Fibroblast of gingiva (primary cell): ENCODE measurements at regions not wholly inside any gene's neighbourhood (a gene's known extent, or its start where the extent isn't known, plus 50 kb on each side); places are given as distances from the start of the nearest gene placed in this dataset.
"Not testable (repeated sequence)": the region's sequence is repeated elsewhere in the genome, so short reads cannot be mapped to it uniquely, and the experiment has no call there.

Experiments
- DNase-seq: peaks from one replicate; pipeline ENCODE4 v3.0.0-alpha.2; 2011; ENCODE audit warnings: low read depth

DNA sequence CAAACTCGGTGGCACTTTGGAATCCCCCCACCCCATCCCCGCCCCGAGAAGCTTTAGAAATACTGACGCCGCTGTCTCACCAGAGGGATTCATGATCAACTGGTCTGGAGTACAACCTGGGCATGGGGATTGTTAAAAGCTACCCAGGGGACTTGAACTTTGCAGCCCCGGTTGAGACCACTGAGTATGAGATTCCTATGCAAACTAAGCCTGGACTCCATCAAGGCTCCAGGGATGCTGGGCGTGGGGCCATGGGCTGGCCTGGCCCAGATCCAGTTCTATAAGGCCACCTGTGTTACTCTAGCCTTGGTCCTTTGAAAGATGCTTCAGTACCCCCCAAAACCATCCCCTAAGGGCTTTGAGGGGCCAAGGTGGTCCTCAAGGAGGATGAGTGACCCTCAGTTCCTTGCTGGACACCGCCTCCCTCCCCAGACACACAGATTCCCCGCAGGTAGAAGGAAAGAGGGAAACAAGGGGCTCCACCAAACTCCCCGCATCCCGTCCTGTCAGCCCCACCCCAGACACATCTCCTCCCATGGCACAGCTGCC lies 68.5 kb downstream of the MRPL36 start:
- no peak for DNase-seq

DNA sequence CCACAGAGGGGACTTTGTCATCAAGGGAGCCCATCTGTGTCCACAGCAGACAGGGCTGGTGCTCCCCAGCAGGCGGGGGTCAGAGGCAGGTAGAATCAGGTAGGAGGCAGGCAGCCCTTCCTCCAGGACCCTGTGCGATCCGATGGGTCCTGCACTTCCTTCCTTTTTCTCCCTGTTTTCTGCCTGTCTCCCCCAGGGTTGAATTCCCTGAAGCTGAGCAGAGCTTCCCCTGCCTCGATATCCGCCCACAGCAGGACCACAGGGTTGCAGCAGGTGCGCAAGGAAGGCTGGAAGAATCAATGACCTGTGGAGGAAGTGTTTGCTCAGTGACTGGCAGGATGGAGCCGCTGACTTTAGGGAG lies 69.2 kb downstream of the MRPL36 start:
- no peak for DNase-seq

DNA sequence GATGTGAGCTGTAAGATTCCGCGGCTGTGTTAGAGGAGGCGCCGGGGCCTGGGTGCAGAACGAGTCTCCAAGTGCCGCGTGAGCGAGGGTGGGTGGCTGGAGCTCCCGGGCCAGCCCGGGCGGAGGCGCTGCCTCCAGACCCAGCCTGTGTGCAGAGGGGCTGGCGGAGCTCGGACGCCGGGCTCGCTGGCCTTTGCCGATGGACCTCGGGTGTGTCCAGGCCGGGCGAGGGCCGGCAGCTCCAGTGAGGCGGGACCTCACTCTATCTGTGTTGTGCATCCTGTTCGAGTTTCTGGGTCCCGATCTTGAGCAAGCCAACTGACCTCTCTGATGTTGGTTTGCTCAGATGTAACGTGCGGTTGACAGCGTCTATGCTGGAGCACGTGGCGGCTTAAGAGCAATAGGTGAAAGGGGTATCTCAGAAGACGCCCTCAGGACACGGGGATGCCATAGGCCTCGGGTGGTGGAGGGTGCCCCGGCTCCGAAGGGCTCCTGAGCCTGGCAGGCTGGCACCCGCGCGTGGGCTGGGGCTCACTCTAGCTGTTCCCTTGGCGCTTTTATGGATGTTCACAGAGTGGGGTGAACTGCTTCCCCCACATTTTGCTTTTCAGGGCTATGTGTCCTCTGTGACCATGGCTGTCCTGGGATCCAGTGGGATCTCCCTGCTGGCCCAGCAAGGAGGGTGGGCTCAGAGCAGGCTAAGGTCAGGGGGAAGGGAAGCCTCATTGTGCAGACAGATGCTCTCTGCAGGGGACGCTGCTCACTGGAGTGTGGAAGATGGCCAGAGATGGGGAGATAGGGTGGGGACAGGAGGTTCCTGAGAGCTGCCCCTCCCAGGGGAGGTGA lies 69.8 kb downstream of the MRPL36 start:
- no peak for DNase-seq

DNA sequence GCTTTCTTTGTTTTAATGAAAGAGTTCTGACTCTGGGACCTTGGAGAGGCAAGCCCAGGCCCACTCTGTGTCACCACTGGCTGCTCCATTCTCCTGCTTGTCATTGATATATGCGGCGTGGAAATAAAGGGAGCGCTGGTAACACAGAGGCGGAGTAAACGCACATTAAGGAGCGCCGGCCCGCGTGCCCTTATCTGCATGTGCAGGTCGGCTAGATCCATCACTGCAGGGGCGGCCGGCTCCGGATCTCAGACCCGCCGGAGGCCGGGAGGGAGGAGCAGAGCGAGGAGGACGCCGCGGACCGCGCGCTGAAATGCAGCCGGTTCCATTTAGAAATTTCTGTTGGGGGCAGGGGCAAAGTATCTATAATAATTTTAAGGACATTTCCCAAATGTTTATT lies 70.8 kb downstream of the MRPL36 start:
- DNase-seq = no peak

DNA sequence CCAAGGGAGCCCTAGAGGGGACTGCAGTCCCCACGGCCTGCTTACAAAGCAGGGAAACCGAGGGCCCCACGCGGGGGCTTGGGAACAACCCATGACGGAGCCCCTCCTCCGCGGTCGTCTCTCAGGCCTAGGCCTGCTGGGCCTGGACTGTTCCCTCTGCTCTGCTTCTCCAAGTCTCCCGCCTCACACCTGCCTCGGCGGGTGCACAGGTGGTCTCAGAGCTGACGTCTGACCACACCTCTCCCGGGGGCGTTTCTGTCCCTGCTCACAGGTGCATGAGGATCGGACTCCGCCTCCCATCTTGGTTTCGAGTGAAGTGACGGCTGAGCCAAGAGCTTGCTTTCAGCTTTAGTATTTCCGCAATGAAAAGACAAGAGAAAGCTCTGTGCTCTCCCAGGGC lies 72.1 kb downstream of the MRPL36 start:
- no peak for DNase-seq

DNA sequence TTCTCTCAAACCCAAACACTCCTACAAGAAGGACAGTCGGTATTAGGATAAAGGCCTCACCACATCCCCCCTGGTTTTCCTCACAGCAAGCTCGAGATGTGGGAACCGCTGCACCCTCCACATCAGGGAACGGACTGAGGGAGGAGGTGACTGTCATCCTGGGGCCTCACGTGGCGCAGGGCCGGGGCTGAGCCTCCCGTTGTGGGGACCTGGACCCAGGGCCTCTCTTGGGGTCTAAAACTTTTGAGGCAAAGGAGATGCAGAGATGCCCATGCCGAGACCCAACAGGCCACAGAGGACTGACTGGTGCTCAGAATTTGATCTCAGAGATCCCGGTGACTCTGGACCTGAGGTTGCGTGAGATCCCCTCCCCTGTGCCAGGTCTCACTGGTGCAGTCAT lies 72.7 kb downstream of the MRPL36 start:
- no peak for DNase-seq

DNA sequence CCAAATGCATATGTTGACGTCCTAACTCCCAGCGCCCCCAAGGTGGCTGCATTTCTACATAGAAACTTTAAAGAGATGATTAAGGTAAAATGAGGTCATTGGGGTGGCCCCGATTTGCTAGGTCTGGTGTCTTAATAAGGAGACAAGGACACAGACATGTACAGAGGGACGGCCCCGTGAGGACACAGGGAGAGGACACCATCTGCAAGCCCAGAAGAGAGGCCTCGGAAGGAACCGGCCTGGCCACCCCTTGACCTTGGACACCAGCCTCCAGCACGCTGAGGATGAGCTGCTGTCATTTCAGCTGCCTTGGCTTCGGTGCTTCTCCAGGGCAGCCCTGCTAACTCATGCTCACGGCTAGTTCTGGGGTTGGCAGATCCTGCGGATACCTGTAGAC lies 73.2 kb downstream of the MRPL36 start:
- no peak for DNase-seq

DNA sequence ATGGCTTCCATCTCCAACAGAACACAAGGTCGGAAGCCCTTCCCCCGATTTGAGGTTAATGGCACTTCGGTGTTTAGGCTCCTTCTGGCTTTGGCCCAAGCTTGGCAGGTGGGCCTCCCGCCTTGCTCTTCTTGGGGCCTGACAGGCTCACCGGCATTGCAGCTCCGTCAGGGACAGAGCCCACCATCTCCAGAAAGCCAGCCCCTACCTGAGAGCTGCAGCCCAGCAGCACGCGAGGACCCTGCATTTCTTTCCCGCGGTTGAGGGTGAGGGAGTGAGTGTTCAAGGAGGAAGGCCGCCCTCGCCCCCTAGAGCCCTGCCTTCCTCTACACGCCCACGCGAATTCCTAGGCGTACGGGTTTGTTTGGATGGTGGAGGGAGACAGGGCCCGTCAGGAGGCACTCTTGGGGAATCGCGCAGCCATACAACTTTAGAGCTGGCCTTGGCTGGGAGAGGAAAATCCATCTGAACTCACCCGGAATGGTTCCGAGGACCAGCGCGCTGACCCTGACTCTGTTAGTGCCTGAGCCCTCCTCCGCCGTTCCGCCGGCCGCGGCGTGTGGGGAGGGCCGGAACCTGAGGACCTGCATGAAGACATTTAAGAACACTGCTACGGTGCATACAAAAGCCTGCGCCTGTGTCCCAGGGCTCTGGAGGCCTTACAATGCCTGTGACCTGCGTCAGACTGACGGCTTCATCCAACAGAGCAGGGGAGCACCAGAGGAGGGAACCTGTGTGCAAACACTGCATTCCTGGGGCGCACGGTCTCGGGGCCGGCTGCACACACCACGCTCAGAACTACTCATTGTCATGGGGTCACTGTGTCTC lies 73.8 kb downstream of the MRPL36 start:
- DNase-seq = no peak

DNA sequence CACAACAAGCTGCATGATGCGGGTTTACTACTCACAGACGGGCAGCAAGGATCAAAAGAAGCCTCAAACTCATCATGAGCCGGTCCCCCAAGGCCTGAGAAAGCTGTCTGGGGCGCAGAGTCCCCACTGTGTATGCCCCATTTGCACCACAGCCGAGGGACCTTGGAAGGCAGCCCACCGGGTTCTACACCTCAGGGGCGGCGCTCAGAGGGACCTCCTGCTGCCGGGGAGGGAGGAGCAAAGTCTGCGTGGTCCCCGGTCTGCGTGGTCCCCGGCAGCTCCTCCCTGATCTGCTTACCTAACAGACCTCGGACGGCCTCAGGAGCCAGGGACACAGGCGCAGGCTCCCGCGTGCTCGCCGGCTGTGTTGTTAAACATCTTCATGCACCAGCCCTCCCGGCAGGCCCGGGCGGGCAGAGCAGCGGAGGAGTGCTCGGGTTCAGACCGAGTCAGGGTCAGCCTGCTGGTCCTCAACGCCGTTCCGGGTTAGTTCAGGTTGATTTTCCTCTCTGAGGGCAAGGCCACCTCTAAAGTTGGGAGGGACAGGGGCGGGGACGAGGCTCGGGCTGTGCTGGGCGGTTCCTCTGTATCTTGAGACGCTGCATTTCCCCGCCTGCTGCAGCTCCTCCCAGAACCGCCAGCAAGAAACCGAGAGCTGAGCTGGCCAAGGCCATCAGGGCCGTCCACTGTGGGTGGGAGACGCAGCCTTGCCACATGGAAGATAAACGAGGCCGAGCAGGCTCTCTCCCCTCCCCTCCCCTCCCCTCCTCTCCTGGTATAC lies 74.6 kb downstream of the MRPL36 start:
- DNase-seq = no peak

DNA sequence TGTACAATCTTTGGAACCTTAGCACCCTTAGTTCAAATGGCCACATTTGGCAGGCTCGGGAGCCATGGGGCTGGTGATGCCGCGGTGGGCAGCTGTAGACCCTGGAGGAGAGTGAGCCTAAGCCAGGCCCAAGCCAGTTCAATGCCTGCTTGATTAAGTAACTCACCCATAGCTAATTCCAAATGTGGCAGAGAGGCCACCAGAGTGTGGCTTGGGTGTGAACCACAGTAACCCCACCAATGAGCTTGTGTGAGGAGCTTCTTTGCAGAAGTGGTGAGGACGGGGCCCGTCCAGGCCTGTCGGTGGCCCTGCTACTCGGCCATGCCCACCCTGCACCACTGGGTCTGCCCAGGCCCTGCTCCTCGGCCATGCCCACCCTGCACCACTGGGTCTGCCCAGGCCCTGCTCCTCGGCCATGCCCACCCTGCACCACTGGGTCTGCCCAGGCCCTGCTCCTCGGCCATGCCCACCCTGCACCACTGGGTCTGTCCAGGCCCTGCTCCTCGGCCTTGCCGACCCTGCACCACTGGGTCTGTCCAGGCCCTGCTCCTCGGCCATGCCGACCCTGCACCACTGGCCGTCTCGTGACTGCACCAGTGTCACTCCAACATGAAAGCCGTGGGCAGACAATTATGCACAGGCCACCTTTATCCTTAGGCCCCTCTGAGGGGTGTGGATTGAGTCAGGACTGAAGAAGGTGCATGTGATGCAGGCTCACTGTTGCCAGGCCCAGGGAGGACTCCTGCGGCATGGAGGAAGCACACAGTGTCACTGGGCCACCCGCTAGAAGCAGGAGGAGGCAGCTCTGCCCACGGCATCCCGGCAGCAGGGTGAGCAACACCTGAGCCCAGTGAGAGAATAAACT lies 75.4 kb downstream of the MRPL36 start:
- DNase-seq = no peak

DNA sequence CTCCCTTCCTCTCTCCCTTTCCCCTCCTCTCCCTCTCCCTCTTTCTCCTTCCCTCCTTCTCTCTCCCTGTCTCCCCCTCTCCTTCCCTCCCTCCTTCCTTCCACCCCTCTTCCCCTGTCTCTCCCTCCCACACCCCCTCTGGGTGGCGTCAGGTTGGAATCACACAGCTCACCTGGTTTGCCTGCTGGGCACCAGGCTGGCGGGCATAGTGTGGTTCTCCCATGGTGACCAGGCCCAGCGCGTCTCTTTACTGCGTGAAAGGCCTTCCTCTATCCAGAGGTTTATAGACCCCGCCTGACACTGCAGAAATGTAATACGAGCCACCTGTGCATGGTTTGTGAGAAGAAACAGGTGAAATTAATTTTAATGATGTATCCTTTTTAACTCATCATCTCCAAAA lies 76.2 kb downstream of the MRPL36 start:
- no peak for DNase-seq

DNA sequence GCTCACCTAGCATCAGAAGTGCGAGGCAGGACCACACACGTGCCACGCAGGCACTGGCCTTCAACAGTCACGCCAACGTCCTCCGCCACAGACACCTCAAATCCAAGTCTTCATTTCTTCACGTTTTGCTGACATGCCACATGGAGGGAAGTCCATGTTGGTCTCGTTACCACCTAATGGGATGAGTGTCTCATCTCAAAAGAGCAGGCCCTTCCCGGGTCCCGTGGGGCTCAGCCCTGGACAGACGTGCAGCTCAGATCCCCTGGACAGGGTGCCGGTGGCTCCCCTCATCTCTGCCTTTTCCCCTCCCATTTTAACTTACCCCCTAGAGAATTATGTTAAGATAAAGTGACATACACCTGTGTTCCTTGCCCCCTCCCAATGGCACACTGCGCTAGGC lies 76.8 kb downstream of the MRPL36 start:
- no peak for DNase-seq

DNA sequence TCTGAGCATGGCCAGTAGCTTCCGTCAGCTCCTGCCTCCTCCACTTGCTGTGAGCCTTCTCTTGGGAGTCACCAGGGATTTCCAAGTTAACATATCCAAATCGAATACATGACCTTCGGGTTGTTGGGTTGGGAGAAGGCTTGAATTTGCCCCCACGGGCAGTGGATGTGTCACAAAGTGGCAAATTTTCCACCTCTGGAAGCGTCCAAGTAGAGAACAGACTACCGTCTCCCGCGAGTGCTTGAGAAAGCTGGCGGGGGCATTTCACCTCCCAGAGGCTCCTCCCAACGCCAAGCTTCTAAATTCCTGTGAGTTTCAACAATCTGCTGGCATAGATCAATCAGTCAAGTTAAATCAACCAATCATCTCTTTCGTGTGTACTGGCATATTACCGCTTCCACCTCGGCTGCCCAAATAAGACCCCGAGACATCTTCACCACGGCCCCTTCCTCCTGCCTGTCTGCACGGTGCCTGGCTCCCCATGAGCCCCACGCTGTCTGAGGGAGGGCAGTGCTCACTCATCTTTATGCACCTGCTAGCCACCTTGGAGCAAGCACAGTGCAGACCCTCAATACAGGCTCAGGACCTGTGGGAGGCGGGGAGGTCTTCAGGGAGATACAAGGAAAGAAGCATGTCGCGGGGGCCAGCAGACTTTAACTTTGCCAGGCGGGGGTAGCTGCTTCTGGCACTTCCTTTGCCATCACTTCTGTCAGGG lies 79.1 kb downstream of the MRPL36 start:
- DNase-seq = no peak

DNA sequence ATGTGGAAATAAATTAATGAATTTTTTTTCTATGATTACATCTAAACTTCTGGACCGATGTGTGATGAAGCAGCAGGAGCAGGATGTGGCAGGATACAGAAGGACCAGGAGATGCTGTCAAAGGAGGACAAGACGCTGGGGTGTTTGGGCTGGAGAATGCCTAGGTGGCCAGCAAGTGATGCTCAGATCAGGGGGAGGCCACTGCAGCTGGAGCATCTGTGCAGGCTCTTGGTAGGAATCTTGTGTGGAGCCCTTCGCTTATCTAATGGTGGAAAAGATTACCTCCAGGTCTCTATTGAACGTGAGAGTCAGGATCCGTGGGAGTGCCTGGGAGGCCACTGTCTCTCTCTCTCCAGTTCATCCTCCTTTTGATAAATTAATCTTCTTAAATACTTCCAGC lies 79.8 kb downstream of the MRPL36 start:
- no peak for DNase-seq

DNA sequence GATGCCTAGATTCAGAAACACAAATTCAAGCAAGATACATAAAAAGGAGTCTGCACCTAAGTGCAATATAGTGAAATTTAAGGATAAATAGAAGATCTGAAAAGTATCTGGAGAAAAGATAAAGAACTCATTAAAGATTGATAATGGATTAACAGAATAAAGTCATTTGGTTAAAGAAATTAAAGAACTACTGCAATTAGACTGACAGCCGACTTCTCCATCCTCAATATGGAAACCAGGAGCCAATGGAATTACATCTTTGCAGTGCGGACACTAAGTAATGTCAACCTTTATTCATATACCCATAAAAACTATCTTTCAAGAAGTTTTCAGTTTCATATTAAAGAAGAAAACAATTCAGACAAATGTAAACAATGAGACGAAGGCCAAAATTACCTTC lies 81.0 kb downstream of the MRPL36 start:
- DNase-seq = no peak

DNA sequence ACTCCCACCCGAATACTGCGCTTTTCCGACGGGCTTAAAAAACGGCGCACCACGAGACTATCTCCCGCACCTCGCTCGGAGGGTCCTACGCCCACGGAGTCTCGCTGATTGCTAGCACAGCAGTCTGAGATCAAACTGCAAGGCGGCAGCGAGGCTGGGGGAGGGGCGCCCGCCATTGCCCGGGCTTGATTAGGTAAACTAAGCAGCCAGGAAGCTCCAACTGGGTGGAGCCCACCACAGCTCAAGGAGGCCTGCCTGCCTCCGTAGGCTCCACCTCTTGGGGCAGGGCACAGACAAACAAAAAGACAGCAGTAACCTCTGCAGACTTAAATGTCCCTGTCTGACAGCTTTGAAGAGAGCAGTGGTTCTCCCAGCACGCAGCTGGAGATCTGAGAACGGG lies 89.5 kb downstream of the MRPL36 start:
- not testable (repeated sequence) for DNase-seq

DNA sequence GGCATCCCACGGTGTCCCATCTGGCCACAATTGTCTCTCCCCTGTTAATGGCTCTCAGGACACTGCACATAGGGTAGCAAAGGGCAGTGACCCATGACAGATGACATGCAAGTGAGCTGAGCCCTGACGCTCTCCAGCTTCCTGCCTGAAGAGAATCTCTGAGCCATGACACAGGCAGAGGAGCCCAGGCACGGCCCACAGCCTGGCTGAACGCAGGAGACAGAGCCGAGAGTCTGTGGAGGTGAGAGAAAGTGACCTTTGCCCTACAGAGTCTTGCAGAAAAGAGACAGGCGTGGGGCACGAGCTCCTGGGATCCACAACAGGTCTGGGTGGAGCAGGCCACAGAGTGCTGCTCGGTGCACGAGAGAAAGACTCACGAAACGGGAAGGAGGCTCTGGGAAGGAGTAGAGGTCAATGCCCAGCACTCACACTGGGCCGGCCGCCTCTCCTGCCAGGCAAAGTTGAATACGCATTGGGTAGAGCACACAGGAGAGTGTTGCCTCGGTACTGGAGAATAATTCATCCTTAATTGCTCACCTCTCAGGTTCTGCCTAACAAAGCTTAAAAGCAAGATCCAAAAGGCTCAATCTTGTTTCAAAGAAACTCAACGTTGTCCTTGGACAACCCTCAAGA lies 90.3 kb downstream of the MRPL36 start:
- no peak for DNase-seq

DNA sequence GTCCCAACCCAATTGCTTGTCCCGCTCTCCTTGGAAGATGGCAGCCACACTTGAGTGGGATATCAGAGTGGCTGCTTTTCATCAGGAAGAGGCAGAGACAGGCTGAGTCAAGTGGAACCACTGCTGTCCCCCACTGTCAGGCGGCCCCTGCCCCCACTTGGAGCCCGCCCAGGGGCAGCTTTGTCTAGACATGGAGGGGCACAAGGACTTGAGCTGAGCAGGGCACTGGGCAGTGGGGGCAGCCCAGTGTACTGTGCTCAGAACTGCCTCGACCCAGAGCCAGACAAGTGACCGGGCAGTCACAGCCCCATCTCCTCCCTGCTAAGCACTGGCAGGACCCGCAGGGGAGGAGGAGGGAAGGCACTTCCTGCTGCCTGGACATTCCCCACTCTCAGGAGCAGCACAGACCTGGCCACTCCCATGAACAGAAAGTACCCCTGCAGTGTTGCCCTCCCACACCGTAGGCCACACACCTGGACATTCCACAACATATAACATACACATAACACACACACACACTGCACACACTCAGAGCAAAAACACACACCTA lies 91.0 kb downstream of the MRPL36 start:
- DNase-seq = no peak

DNA sequence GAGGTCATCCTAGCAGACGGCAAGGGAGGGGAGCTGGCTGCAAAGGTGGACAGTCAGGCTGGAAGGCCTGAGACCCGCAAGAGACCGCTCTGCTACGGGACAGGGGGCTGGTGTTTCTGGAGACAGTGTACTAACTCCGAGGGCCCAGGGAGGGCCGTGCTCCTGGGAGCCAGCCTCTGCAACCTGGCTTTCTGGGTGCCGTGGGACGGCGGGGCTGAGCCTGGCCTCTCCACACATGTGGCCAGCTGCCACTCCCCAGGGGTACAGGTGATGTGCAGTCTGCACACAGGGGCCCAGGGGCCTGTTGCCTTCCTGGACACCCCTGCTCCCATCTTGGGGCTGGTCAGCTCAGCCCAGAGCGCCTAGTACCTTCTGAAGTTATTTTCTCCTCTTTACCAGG lies 92.2 kb downstream of the MRPL36 start:
- DNase-seq = no peak

DNA sequence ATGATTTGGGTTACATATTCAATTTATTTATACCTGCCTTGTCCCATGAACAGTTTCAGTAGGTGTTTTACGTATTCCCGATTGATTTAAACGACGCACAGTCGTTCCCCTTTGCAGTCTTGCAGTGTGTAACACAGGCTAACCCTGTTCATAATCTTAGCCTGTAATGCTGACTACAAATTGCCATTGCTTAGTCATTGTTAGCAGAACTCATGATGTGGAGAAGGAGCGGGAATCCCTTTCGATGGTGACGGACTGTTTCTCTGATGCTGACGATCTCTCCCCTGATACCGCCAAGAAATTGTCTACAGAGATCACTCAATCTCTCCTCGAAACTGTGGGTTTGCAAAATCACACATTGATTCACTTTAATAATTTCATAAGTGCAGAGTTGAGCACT lies 93.2 kb downstream of the MRPL36 start:
- DNase-seq = no peak
